Heart right ventricle (tissue), 16 donors: ENCODE measurements at regions not wholly inside any gene's neighbourhood (a gene's known extent, or its start where the extent isn't known, plus 50 kb on each side); places are given as distances from the start of the nearest gene placed in this dataset.

ENCODE experiments used
- ATAC-seq, 8 donors: fragments of 200-7000 bp; cut with Tn5 transposase; one replicate each; pipeline ENCODE4 v1.9.1; 2020; ENCODE audit warnings: mild to moderate bottlenecking in 8 of 8, moderate library complexity in 8 of 8, moderate number of reproducible peaks in 1 of 8
- DNase-seq, 2 donors: peaks; one replicate each; pipeline ENCODE4 v3.0.0-alpha.2; 2020
- H3K27ac ChIP-seq, 10 donors: fragments of 200-600 bp; sonication (generic) in 2 of 10; one replicate each; pipeline versions ENCODE4 v1.5.0 to v1.8.0; 2020 to 2022; ENCODE audit warnings: mild to moderate bottlenecking in 3 of 10
- H3K27me3 ChIP-seq, 7 donors: fragments of 200-600 bp; one replicate each; pipeline ENCODE4 v1.8.0; 2021 to 2022; ENCODE audit warnings: mild to moderate bottlenecking in 2 of 7
- H3K36me3 ChIP-seq, 9 donors: fragments of 200-600 bp; sonication (generic) in 1 of 9; one replicate each; pipeline versions ENCODE4 v1.5.0 to v1.8.0; 2020 to 2022; ENCODE audit warnings: mild to moderate bottlenecking in 2 of 9
- H3K4me1 ChIP-seq, 9 donors: fragments of 200-600 bp; sonication (generic) in 1 of 9; one replicate each; pipeline versions ENCODE4 v1.5.0 to v1.8.0; 2020 to 2022; ENCODE audit warnings: mild to moderate bottlenecking in 4 of 9
- H3K4me3 ChIP-seq, 10 donors: fragments of 200-600 bp; sonication (generic) in 2 of 10; one replicate each; pipeline versions ENCODE4 v1.5.0 to v1.8.0; 2020 to 2022; ENCODE audit warnings: mild to moderate bottlenecking in 7 of 10, moderate library complexity in 2 of 10
- H3K9me3 ChIP-seq, 11 donors: fragments of 200-600 bp in 10 of 11; sonication (generic) in 2 of 11; one replicate each; pipeline versions ENCODE4 v1.5.0 to v1.8.0; 2013 to 2022; ENCODE audit warnings: mild to moderate bottlenecking in 2 of 11, control low read depth in 1 of 11, moderate library complexity in 1 of 11
- WGBS, 2 donors: extraction: QIAGEN DNeasy Blood & Tissue Kit; methylation state at CpG; one replicate each; pipeline ENCODE4 v1.1.7; 2013; ENCODE audit warnings: inconsistent platforms in 1 of 2; 5-methylcytosine and 5-hydroxymethylcytosine counted together
- intact Hi-C, 10 donors: fragments of 100-400 bp; cut with DNase I; formaldehyde crosslinking; loops; one replicate each; pipeline versions ENCODE4 v1.11.1 to v1.14.2; 2022
- TF ChIP-seq, protein P1 (sequence below), 9 donors: fragments of 200-600 bp; sonication (generic) in 2 of 9; IDR thresholded peaks; one replicate each; pipeline versions ENCODE4 v1.5.0 to v1.8.0; 2021 to 2022; ENCODE audit warnings: antibody characterized with exemption in 9 of 9, mild to moderate bottlenecking in 5 of 9, moderate library complexity in 1 of 9
- donor health status: Arrhythmogenic right ventricular cardiomyopathy.
- donor health status: ischemic (EF 13 %, LVEDD 7.1; RV severe dilation, severe dysfunction).
- donor health status: healthy with polysubstance abuse.
- donor health status: DM: no; HTN: yes; CAD: no.
- donor health status: DM: no; HTN: no; CAD: no.
- donor health status: ischemic (EF 25% LVEDD 6.9; RV normal size, moderate dysfunction).
- donor health status: ischemic (EF 25% LVEDD 5.7; RV mildly dilated, moderate dysfunction).
- donor health status: healthy.
- donor health status: DM: yes; HTN: yes; CAD: no.
- donor health status: Ischemic cardiomyopathy.
- donor health status: ischemic (EF 35%, LVEDD 5.7; RV mildly dilated, moderate dysfunction).
- donor health status: nonischemic (EF 11% LVEDD 7.7; RV severe dilation, severe dysfunction).
- donor health status: DM: yes; HTN: yes; CAD: no.
- donor health status: PGD.
- donor health status: ischemic (EF 29% LVEDD 5.4; RV normal size, mild dysfunction).
- donor health status: nonischemic (EF 23%, LVEDD 6.1; RV moderate dilation, normal function).

DNA sequence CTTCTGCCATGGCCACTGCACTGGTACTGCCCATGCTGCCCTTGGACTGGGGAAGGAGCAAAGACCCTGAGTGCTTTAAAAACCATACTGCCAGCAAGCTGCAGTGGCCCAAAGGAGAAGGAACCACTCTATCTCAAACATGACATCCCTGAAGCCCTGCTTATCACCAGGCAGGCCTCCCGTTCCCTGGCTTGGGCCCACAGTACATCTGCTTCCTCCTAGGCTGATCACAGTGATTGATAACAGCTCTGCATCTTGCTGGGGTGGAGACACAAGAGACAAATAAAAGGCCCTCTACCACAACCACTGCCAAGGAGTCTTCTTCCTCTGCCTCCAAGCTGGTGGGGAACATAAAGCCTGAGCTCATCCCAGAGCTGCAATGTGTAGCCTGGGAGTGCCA is 567.5 kb downstream of the TRHDE start:
- no peak for DNase-seq
- H3K4me3 ChIP-seq: no peak overlapping the region
- H3K4me1 ChIP-seq: no peaks in the 10 kb centered on the region
- intact Hi-C loops: no loop called here
- TF ChIP-seq, protein P1, sequence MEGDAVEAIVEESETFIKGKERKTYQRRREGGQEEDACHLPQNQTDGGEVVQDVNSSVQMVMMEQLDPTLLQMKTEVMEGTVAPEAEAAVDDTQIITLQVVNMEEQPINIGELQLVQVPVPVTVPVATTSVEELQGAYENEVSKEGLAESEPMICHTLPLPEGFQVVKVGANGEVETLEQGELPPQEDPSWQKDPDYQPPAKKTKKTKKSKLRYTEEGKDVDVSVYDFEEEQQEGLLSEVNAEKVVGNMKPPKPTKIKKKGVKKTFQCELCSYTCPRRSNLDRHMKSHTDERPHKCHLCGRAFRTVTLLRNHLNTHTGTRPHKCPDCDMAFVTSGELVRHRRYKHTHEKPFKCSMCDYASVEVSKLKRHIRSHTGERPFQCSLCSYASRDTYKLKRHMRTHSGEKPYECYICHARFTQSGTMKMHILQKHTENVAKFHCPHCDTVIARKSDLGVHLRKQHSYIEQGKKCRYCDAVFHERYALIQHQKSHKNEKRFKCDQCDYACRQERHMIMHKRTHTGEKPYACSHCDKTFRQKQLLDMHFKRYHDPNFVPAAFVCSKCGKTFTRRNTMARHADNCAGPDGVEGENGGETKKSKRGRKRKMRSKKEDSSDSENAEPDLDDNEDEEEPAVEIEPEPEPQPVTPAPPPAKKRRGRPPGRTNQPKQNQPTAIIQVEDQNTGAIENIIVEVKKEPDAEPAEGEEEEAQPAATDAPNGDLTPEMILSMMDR (IDR thresholded peaks at IDR 0.05): no peak
- no peaks in the 10 kb centered on the region for H3K36me3 ChIP-seq
- 20 to 39% methylated on average over 1 of the region's 1 CpG for WGBS, 2 donors
- peaks cover 0 to 23% (median 0%) of the 10 kb centered on the region in 11 donors for H3K9me3 ChIP-seq
- H3K27ac ChIP-seq: no peak overlapping the region
- no peak for ATAC-seq
- H3K27me3 ChIP-seq: peaks cover 0 to 3% (median 0%) of the 10 kb centered on the region in 7 donors

DNA sequence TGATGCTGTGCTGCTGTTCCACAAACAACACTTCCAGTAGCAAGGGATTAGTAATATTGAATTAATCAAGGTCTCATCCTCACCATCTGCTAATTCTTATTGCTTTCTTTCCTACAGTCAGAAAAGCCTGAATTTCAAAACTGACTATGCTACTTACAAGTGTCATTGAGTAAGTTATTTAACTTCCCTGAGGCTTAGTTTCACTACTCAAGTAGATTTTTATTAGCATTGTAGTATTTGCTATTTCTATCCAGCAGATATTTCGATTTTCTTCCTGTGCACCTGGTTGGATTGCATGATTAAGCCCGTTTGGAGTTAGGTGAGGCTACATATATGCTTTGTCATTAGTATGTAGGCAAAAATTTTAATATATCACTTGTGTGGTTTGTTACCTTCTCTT is 591.5 kb downstream of the TRHDE start:
- Histone ChIP-seq H3K4me1 (no peaks in the 10 kb centered on the region), H3K27me3 (no peaks in the 10 kb centered on the region), H3K36me3 (no peaks in the 10 kb centered on the region), H3K4me3 (no peak overlapping the region), H3K9me3 (peaks cover 0 to 5% (median 0%) of the 10 kb centered on the region in 11 donors), H3K27ac (no peak overlapping the region)
- intact Hi-C loops: no loop called here
- TF ChIP-seq, protein P1 (IDR thresholded peaks at IDR 0.05): no peak
- 41 to 54% methylated on average over 2 of the region's 2 CpGs for WGBS, 2 donors
- ATAC-seq (no peak), DNase-seq (no peak)

DNA sequence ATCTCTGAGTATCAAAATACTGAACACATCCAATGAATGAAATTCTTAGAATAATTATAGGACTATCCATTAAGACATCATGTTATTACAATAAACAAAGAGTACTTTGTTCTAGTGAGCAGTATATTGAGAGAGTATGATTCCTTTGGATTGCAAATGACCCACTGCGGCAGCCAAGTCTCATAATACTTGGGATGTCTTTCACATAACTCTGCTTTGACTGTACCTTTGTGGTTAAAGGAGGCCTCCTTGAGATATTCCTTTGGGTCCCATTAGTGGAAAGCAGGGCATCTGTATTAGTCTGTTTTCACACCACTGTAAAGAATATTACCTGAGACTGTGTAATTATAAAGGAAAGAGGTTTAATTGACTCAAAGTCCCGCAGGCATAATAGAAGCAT is 593.8 kb downstream of the TRHDE start:
- Histone ChIP-seq H3K36me3 (no peaks in the 10 kb centered on the region), H3K27ac (no peak overlapping the region), H3K4me1 (no peaks in the 10 kb centered on the region), H3K4me3 (no peak overlapping the region), H3K27me3 (no peaks in the 10 kb centered on the region), H3K9me3 (peaks cover 0 to 2% (median 0%) of the 10 kb centered on the region in 11 donors)
- intact Hi-C loops: no loop called here
- TF ChIP-seq, protein P1 (IDR thresholded peaks at IDR 0.05): no peak
- DNase-seq (no peak), ATAC-seq (no peak)
- 79 to 84% methylated on average over 2 of the region's 2 CpGs for WGBS, 2 donors

DNA sequence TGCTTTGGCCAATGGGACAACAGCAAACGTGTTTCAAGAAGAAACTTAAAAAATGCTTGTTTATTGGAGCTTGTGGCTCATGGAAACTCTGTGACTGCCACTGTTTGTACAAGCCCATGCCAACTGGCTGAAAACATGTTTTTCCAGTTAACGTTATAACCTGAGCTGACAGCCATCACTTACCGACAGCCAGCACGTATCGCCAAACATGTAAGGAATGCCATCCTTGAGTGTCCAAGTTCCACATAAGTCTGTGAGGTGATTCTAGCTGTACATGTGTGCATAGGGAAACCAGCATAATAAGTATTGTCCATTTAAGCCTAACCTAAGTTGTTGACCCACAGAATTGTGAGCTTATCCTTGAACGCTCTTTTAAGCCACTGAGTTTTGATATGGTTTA is 596.9 kb downstream of the TRHDE start:
- ATAC-seq (no peak), DNase-seq (no peak)
- TF ChIP-seq, protein P1 (IDR thresholded peaks at IDR 0.05): no peak
- 63 to 69% methylated on average over 6 of the region's 6 CpGs for WGBS, 2 donors
- no peaks in the 10 kb centered on the region for H3K27me3 ChIP-seq
- no peaks in the 10 kb centered on the region for H3K36me3 ChIP-seq
- H3K27ac ChIP-seq: no peak overlapping the region
- H3K9me3 ChIP-seq: peaks cover 0 to 7% (median 0%) of the 10 kb centered on the region in 11 donors
- H3K4me1 ChIP-seq: no peaks in the 10 kb centered on the region
- intact Hi-C loops: no loop called here
- H3K4me3 ChIP-seq: no peak overlapping the region
